Liver (tissue), 3 donors: ENCODE measurements at regions not wholly inside any gene's neighbourhood (a gene's known extent, or its start where the extent isn't known, plus 50 kb on each side); places are given as distances from the start of the nearest gene placed in this dataset.

ENCODE experiments used
- EGR1 ChIP-seq, 2 donors: IDR thresholded peaks; 2 replicates each; pipeline ENCODE4 v1.6.1; 2016 to 2018; ENCODE audit warnings: antibody characterized with exemption in 2 of 2, low read depth in 2 of 2
- HNF4G ChIP-seq: IDR thresholded peaks from 2 replicates; pipeline ENCODE4 v1.6.1; 2016; ENCODE audit warnings: antibody characterized with exemption
- JUND ChIP-seq, 2 donors: IDR thresholded peaks; 2 replicates each; pipeline ENCODE4 v1.6.1; 2016; ENCODE audit warnings: antibody characterized with exemption in 2 of 2
- MAX ChIP-seq: IDR thresholded peaks from 2 replicates; pipeline ENCODE4 v1.6.1; 2016; ENCODE audit warnings: antibody characterized with exemption
- NR2F2 ChIP-seq: IDR thresholded peaks from 2 replicates; pipeline ENCODE4 v1.6.1; 2016; ENCODE audit warnings: antibody characterized with exemption
- RAD21 ChIP-seq, 2 donors: IDR thresholded peaks; 2 replicates each; pipeline ENCODE4 v1.6.1; 2016; ENCODE audit warnings: antibody characterized with exemption in 2 of 2, mild to moderate bottlenecking in 2 of 2
- REST ChIP-seq: IDR thresholded peaks from 2 replicates; pipeline ENCODE4 v1.6.1; 2016; ENCODE audit warnings: antibody characterized with exemption, mild to moderate bottlenecking
- RXRA ChIP-seq, 2 donors: IDR thresholded peaks; 2 replicates each; pipeline ENCODE4 v1.6.1; 2017 to 2018; ENCODE audit warnings: antibody characterized with exemption in 2 of 2, mild to moderate bottlenecking in 1 of 2
- SP1 ChIP-seq: IDR thresholded peaks from 2 replicates; pipeline ENCODE4 v1.6.1; 2018; ENCODE audit warnings: antibody characterized with exemption, mild to moderate bottlenecking
- TAF1 ChIP-seq: conservative IDR thresholded peaks from 2 replicates; pipeline ENCODE4 v1.6.1; 2016; ENCODE audit warnings: antibody characterized with exemption, mild to moderate bottlenecking
- YY1 ChIP-seq: IDR thresholded peaks from 2 replicates; pipeline ENCODE4 v1.6.1; 2016; ENCODE audit warnings: antibody characterized with exemption, mild to moderate bottlenecking
- ZBTB33 ChIP-seq: IDR thresholded peaks from 2 replicates; pipeline ENCODE4 v1.6.1; 2016; ENCODE audit warnings: antibody characterized with exemption
- TF ChIP-seq, protein P1 (sequence below): fragments of 150-350 bp; IDR thresholded peaks from 2 replicates; pipeline ENCODE4 v1.5.1; 2017; ENCODE audit warnings: improper control_type of control experiment, low read depth, low read length; ENCODE audit not compliant: missing input control
- TF ChIP-seq, protein P2 (sequence below): IDR thresholded peaks from 2 replicates; pipeline ENCODE4 v1.6.1; 2016; ENCODE audit warnings: antibody characterized with exemption
- donor health status: healthy.
- donor health status: healthy.

DNA sequence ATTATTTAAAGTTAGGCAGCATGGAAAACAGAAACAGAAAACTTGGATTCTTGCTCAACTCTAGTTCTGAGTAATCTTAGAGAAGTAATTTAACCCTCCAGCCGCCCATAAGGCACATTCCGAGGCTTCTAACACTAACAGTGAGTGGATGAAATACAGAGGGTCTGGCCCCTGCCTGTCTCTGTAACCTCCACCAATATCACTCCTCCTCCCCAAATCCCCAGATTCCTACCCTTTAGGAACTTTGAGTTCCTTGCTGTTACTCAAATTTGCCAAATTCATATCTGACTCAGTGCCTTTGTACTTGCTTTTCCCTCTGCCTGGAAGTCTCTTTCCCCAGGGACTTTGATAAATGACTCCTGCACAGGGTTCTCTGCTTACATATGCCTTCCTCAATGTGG, 112.5 kb upstream of the TGFBR2 start:
- TF ChIP-seq, protein P1, sequence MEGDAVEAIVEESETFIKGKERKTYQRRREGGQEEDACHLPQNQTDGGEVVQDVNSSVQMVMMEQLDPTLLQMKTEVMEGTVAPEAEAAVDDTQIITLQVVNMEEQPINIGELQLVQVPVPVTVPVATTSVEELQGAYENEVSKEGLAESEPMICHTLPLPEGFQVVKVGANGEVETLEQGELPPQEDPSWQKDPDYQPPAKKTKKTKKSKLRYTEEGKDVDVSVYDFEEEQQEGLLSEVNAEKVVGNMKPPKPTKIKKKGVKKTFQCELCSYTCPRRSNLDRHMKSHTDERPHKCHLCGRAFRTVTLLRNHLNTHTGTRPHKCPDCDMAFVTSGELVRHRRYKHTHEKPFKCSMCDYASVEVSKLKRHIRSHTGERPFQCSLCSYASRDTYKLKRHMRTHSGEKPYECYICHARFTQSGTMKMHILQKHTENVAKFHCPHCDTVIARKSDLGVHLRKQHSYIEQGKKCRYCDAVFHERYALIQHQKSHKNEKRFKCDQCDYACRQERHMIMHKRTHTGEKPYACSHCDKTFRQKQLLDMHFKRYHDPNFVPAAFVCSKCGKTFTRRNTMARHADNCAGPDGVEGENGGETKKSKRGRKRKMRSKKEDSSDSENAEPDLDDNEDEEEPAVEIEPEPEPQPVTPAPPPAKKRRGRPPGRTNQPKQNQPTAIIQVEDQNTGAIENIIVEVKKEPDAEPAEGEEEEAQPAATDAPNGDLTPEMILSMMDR = no peak
- TF ChIP-seq RAD21 (IDR thresholded peaks at IDR 0.05) (no peak), TAF1 (no peak), HNF4G (no peak), MAX (no peak), JUND (IDR thresholded peaks at IDR 0.05) (no peak), YY1 (no peak), REST (no peak), ZBTB33 (no peak), EGR1 (IDR thresholded peaks at IDR 0.05; ENCODE audit: low read depth in 2 of 2) (no peak), RXRA (IDR thresholded peaks at IDR 0.05) (no peak), SP1 (no peak), NR2F2 (no peak)
- TF ChIP-seq, protein P2, sequence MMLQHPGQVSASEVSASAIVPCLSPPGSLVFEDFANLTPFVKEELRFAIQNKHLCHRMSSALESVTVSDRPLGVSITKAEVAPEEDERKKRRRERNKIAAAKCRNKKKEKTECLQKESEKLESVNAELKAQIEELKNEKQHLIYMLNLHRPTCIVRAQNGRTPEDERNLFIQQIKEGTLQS = no peak
